H9 (cell line): ENCODE measurements at regions not wholly inside any gene's neighbourhood (a gene's known extent, or its start where the extent isn't known, plus 50 kb on each side); places are given as distances from the start of the nearest gene placed in this dataset.

ENCODE experiments used
- DNase-seq: peaks from one replicate; pipeline ENCODE4 v3.0.0-alpha.2; 2017
- H2AFZ ChIP-seq: one replicate; pipeline ENCODE4 v1.6.1; 2013; ENCODE audit warnings: mild to moderate bottlenecking, low read length, control low read depth, moderate library complexity
- H2AK5ac ChIP-seq: 2 replicates; pipeline ENCODE4 v1.6.1; 2013; ENCODE audit warnings: low read length, control low read depth, mixed read lengths; ENCODE audit not compliant: insufficient read length
- H2BK120ac ChIP-seq: one replicate; pipeline ENCODE4 v1.6.1; 2013; ENCODE audit warnings: low read depth, mild to moderate bottlenecking, low read length, control low read depth, inconsistent platforms; ENCODE audit not compliant: poor library complexity, severe bottlenecking
- H2BK12ac ChIP-seq: 2 replicates; pipeline ENCODE4 v1.6.1; 2013; ENCODE audit warnings: low read length, control low read depth, mixed read lengths, low read depth; ENCODE audit not compliant: insufficient read length
- H2BK15ac ChIP-seq: 2 replicates; pipeline ENCODE4 v1.6.1; 2013; ENCODE audit warnings: low read depth, low read length, control low read depth
- H2BK20ac ChIP-seq: one replicate; pipeline ENCODE4 v1.6.1; 2013; ENCODE audit warnings: low read depth, mild to moderate bottlenecking, low read length, control low read depth, inconsistent platforms; ENCODE audit not compliant: poor library complexity, severe bottlenecking
- H2BK5ac ChIP-seq: 2 replicates; pipeline ENCODE4 v1.6.1; 2013; ENCODE audit warnings: low read length, control low read depth, mixed read lengths; ENCODE audit not compliant: insufficient read length
- H3K14ac ChIP-seq: 2 replicates; pipeline ENCODE4 v1.6.1; 2013; ENCODE audit warnings: low read length, control low read depth; ENCODE audit not compliant: insufficient read depth
- H3K18ac ChIP-seq: 2 replicates; pipeline ENCODE4 v1.6.1; 2013; ENCODE audit warnings: low read depth, mild to moderate bottlenecking, mixed read lengths, low read length, control low read depth; ENCODE audit not compliant: insufficient read length
- H3K23ac ChIP-seq: 2 replicates; pipeline ENCODE4 v1.6.1; 2013; ENCODE audit warnings: low read length, control low read depth, mixed read lengths, low read depth; ENCODE audit not compliant: insufficient read length
- H3K23me2 ChIP-seq: 2 replicates; pipeline ENCODE4 v1.6.1; 2013; ENCODE audit warnings: low read depth, mild to moderate bottlenecking, mixed read lengths, low read length, control low read depth; ENCODE audit not compliant: insufficient read length, poor library complexity, severe bottlenecking
- H3K27ac ChIP-seq: 2 replicates; pipeline ENCODE4 v1.5.1; 2013; ENCODE audit warnings: low read length, control low read depth, mixed read lengths, low read depth; ENCODE audit not compliant: insufficient read length
- H3K27me3 ChIP-seq: 2 replicates; pipeline ENCODE4 v1.6.1; 2013; ENCODE audit warnings: low read length, control low read depth, inconsistent platforms; ENCODE audit not compliant: insufficient read depth
- H3K4ac ChIP-seq: 2 replicates; pipeline ENCODE4 v1.6.1; 2013; ENCODE audit warnings: low read depth, mild to moderate bottlenecking, control low read depth, inconsistent platforms, low read length, moderate library complexity
- H3K4me1 ChIP-seq: 2 replicates; pipeline ENCODE4 v1.6.1; 2013; ENCODE audit warnings: low read length, control low read depth, inconsistent platforms; ENCODE audit not compliant: insufficient read depth
- H3K4me2 ChIP-seq: 2 replicates; pipeline ENCODE4 v1.6.1; 2013; ENCODE audit warnings: low read length, control low read depth, mixed read lengths; ENCODE audit not compliant: insufficient read length, insufficient read depth
- H3K56ac ChIP-seq: 2 replicates; pipeline ENCODE4 v1.6.1; 2013; ENCODE audit warnings: low read depth, mild to moderate bottlenecking, mixed read lengths, low read length, control low read depth; ENCODE audit not compliant: insufficient read length
- H3K79me1 ChIP-seq: 2 replicates; pipeline ENCODE4 v1.6.1; 2013; ENCODE audit warnings: low read depth, mild to moderate bottlenecking, moderate library complexity, low read length, control low read depth, inconsistent platforms; ENCODE audit not compliant: insufficient read depth, poor library complexity, severe bottlenecking
- H3K79me2 ChIP-seq: 2 replicates; pipeline ENCODE4 v1.6.1; 2013; ENCODE audit warnings: low read length, control low read depth, inconsistent platforms; ENCODE audit not compliant: insufficient read depth
- H3K9ac ChIP-seq: 2 replicates; pipeline ENCODE4 v1.6.1; 2013; ENCODE audit warnings: low read length, control low read depth, mixed read lengths; ENCODE audit not compliant: insufficient read length; ENCODE audit errors: extremely low read depth
- H3K9me3 ChIP-seq: one replicate; pipeline ENCODE4 v1.6.1; 2013; ENCODE audit warnings: low read depth, low read length, inconsistent platforms; ENCODE audit not compliant: control insufficient read depth
- H3T11ph ChIP-seq: one replicate; pipeline ENCODE4 v1.6.1; 2013; ENCODE audit warnings: mild to moderate bottlenecking, low read length, control low read depth, inconsistent platforms
- H4K20me1 ChIP-seq: one replicate; pipeline ENCODE4 v1.6.1; 2013; ENCODE audit not compliant: control insufficient read depth, insufficient read length, insufficient read depth
- H4K5ac ChIP-seq: 2 replicates; pipeline ENCODE4 v1.6.1; 2013; ENCODE audit warnings: low read depth, mild to moderate bottlenecking, mixed read lengths, low read length, control low read depth; ENCODE audit not compliant: insufficient read length
- H4K8ac ChIP-seq: replicated peaks from 2 replicates; pipeline ENCODE4 v1.6.1; 2013; ENCODE audit warnings: low read length, control low read depth, mixed read lengths, low read depth; ENCODE audit not compliant: insufficient read length
- H4K91ac ChIP-seq: 2 replicates; pipeline ENCODE4 v1.6.1; 2013; ENCODE audit warnings: low read depth, mild to moderate bottlenecking, moderate library complexity, mixed read lengths, low read length, control low read depth; ENCODE audit not compliant: insufficient read length
- H3K27ac Mint-ChIP-seq, 3 experiments: 2 replicates in 2 of 3; 3 replicates in 1 of 3; pipeline ENCODE4 v1.8.0; 2020 to 2021; ENCODE audit warnings: mixed read lengths in 3 of 3, mild to moderate bottlenecking in 1 of 3, moderate library complexity in 1 of 3
- H3K27me3 Mint-ChIP-seq: 2 replicates; pipeline ENCODE4 v1.8.0; 2021; ENCODE audit warnings: low read depth, mild to moderate bottlenecking, moderate library complexity, mixed read lengths
- H3K36me3 Mint-ChIP-seq, 3 experiments: 2 replicates in 2 of 3; 3 replicates in 1 of 3; pipeline ENCODE4 v1.8.0; 2020 to 2021; ENCODE audit warnings: low read depth in 3 of 3, mixed read lengths in 3 of 3; ENCODE audit not compliant: insufficient read depth in 1 of 3
- H3K4me1 Mint-ChIP-seq, 2 experiments: 2 replicates each; pipeline ENCODE4 v1.8.0; 2020; ENCODE audit warnings: mixed read lengths in 2 of 2
- H3K4me3 Mint-ChIP-seq, 2 experiments: 2 replicates in 1 of 2; 3 replicates in 1 of 2; pipeline ENCODE4 v1.8.0; 2020 to 2021; ENCODE audit warnings: mild to moderate bottlenecking in 2 of 2, mixed read lengths in 2 of 2, moderate library complexity in 1 of 2
- H3K9me3 Mint-ChIP-seq, 2 experiments: 2 replicates in 1 of 2; 3 replicates in 1 of 2; pipeline ENCODE4 v1.8.0; 2020; ENCODE audit warnings: mild to moderate bottlenecking in 2 of 2, mixed read lengths in 2 of 2, moderate library complexity in 1 of 2
- CTCF ChIP-seq: fragments of 200-600 bp; sonication (generic); conservative IDR thresholded peaks from 3 replicates; pipeline ENCODE4 v1.8.0; 2021; ENCODE audit warnings: antibody characterized with exemption, mild to moderate bottlenecking
- WGBS: extraction: QIAGEN DNeasy Blood & Tissue Kit; methylation state at CpG from one replicate; pipeline ENCODE4 v1.1.7; 2013; ENCODE audit warnings: missing lambda C conversion rate, low lambda C conversion rate, mixed read lengths; ENCODE audit not compliant: insufficient read length; ENCODE audit errors: extremely low coverage; 5-methylcytosine and 5-hydroxymethylcytosine counted together

DNA sequence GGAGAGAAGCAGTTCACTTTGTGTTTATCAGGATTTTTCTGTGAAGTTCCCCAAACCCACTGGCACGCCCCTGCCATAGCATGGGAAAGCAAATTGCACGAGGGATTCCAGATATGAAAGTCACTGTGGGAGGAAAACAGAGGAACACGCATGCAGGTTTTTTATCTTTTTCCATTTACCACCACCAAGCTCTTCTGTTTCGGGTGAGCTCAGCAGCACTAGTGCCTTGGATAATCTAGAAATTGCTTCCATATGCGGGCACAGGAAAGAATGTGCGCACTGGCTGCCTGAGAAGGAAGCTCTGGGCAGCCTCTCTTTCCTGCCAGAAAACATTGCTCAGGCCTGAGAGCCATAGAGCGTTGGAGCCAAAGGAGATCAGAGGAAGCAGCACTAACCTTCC lies 65.9 kb upstream of the WIPF1 start:
- Histone ChIP-seq H3K4me1 (peaks cover 4% of the 10 kb centered on the region; the same call in 1 of the 2 replicates), H2BK12ac (no peak overlapping the region), H3K23me2 (no peaks in the 10 kb centered on the region), H2BK5ac (no peak overlapping the region), H3K27ac (no peak overlapping the region), H4K91ac (no peak overlapping the region), H3K14ac (no peak overlapping the region), H3K4me2 (no peak overlapping the region), H3T11ph (no peak overlapping the region), H2BK120ac (no peak overlapping the region), H4K8ac (no peak overlapping the region), H4K5ac (no peak overlapping the region), H3K9ac (no peak overlapping the region), H3K4ac (no peak overlapping the region), H3K18ac (no peak overlapping the region), H3K27me3 (no peaks in the 10 kb centered on the region), H3K56ac (no peak overlapping the region), H4K20me1 (no peaks in the 10 kb centered on the region), H2BK20ac (no peak overlapping the region), H3K79me2 (no peaks in the 10 kb centered on the region), H2AFZ (no peak overlapping the region), H2AK5ac (no peak overlapping the region), H3K23ac (no peak overlapping the region), H3K79me1 (no peaks in the 10 kb centered on the region), H3K9me3 (no peaks in the 10 kb centered on the region), H2BK15ac (no peak overlapping the region)
- WGBS, result no CpG with 5 or more reads among the region's 7 CpGs
- Mint-ChIP-seq H3K9me3 (no peaks in the 10 kb centered on the region), H3K4me3 (no peak overlapping the region), H3K27me3 (peaks cover 3% of the 10 kb centered on the region; the same call in 1 of the 2 replicates), H3K36me3 (no peaks in the 10 kb centered on the region), H3K27ac (no peak overlapping the region; a peak in 1 of 7 replicates), H3K4me1 (peaks cover 21 to 25% of the 10 kb centered on the region in 2 experiments)
- TF ChIP-seq CTCF, result no peak
- no peak for DNase-seq
